ENCODE measurements at regions not wholly inside any gene's neighbourhood (a gene's known extent, or its start where the extent isn't known, plus 50 kb on each side); places are given as distances from the start of the nearest gene placed in this dataset.

DNA sequence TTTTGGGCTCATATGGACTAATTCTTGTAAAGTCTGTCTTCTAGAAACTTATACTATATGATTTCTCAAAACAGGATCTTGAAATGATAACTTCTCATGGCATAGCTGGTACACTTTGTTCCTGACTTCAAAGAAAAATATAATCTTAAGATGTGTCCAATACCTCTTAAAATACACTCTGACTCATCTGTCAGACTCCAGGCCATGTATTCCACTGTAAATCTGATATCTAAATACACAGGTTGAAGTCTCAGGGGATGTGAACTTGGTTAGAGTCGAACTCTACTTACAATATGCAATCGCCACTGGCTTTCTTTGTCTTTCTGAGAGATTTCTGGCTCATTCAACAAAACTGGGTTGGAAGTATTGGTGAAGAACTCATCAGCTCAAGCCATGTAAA lies 99.8 kb downstream of the LACC1 start:
- TF ChIP-seq, protein P1, sequence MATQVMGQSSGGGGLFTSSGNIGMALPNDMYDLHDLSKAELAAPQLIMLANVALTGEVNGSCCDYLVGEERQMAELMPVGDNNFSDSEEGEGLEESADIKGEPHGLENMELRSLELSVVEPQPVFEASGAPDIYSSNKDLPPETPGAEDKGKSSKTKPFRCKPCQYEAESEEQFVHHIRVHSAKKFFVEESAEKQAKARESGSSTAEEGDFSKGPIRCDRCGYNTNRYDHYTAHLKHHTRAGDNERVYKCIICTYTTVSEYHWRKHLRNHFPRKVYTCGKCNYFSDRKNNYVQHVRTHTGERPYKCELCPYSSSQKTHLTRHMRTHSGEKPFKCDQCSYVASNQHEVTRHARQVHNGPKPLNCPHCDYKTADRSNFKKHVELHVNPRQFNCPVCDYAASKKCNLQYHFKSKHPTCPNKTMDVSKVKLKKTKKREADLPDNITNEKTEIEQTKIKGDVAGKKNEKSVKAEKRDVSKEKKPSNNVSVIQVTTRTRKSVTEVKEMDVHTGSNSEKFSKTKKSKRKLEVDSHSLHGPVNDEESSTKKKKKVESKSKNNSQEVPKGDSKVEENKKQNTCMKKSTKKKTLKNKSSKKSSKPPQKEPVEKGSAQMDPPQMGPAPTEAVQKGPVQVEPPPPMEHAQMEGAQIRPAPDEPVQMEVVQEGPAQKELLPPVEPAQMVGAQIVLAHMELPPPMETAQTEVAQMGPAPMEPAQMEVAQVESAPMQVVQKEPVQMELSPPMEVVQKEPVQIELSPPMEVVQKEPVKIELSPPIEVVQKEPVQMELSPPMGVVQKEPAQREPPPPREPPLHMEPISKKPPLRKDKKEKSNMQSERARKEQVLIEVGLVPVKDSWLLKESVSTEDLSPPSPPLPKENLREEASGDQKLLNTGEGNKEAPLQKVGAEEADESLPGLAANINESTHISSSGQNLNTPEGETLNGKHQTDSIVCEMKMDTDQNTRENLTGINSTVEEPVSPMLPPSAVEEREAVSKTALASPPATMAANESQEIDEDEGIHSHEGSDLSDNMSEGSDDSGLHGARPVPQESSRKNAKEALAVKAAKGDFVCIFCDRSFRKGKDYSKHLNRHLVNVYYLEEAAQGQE (IDR thresholded peaks at IDR 0.05; ENCODE audit: insufficient read depth in 1 of 2, low read depth in 2 of 2, low read length in 2 of 2): no peak
- TF ChIP-seq POLR2AphosphoS5 (IDR thresholded peaks at IDR 0.05; ENCODE audit: low read depth, low read length): no peak
- no peak for TF ChIP-seq FOXP2 (optimal IDR thresholded peaks at IDR 0.05; ENCODE audit: borderline replicate concordance, extremely low read depth, extremely low read length, insufficient read depth)
- TF ChIP-seq TAF1 (IDR thresholded peaks at IDR 0.05; ENCODE audit: borderline replicate concordance, insufficient read depth, low read length): no peak
- no peak for TF ChIP-seq SIN3A (IDR thresholded peaks at IDR 0.05; ENCODE audit: borderline replicate concordance, insufficient read depth, low read length)

DNA sequence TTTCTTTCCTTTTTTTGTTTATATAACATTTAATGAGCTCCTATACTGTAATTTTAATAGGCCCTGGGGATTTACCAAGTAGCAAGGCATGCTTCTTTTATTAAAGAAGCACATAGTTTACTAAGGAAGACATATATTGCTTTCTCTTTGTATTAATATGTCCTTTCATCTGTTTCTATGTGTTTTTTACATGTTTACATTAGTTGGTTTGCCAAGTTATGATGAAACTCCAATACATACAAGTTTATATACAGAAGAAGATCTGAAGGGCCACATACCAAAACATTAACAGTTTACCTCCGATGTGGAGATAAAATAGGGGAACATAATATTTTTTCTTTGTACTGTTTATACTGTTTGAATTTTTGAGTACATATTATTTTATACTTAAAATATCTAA lies 100.9 kb downstream of the LACC1 start:
- TF ChIP-seq, protein P1 (IDR thresholded peaks at IDR 0.05; ENCODE audit: insufficient read depth in 1 of 2, low read depth in 2 of 2, low read length in 2 of 2): no peak
- TF ChIP-seq TAF1 (IDR thresholded peaks at IDR 0.05; ENCODE audit: borderline replicate concordance, insufficient read depth, low read length) (no peak), SIN3A (IDR thresholded peaks at IDR 0.05; ENCODE audit: borderline replicate concordance, insufficient read depth, low read length) (no peak), FOXP2 (optimal IDR thresholded peaks at IDR 0.05; ENCODE audit: borderline replicate concordance, extremely low read depth, extremely low read length, insufficient read depth) (no peak), POLR2AphosphoS5 (IDR thresholded peaks at IDR 0.05; ENCODE audit: low read depth, low read length) (no peak)

DNA sequence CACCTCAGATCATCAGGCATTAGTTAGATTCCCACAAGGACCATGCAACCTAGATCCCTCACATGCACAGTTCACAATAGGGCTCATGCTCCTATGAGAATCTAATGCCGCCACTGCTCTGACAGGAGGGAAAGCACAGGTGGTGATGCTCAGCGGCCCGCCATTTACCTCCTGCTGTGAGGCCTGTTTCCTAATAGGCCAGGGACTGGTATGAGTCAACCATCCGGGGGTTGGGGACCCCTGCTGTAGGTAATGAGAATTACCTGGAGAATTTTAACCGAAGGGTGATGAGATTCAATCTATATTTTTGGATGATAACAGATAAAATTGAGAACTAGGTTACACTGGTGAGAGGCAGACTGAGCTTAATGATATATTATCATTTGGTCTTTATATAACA lies 101.4 kb downstream of the LACC1 start:
- TF ChIP-seq TAF1 (IDR thresholded peaks at IDR 0.05; ENCODE audit: borderline replicate concordance, insufficient read depth, low read length) (no peak), SIN3A (IDR thresholded peaks at IDR 0.05; ENCODE audit: borderline replicate concordance, insufficient read depth, low read length) (no peak), FOXP2 (optimal IDR thresholded peaks at IDR 0.05; ENCODE audit: borderline replicate concordance, extremely low read depth, extremely low read length, insufficient read depth) (no peak), POLR2AphosphoS5 (IDR thresholded peaks at IDR 0.05; ENCODE audit: low read depth, low read length) (no peak)
- TF ChIP-seq, protein P1 (IDR thresholded peaks at IDR 0.05; ENCODE audit: insufficient read depth in 1 of 2, low read depth in 2 of 2, low read length in 2 of 2): no peak

DNA sequence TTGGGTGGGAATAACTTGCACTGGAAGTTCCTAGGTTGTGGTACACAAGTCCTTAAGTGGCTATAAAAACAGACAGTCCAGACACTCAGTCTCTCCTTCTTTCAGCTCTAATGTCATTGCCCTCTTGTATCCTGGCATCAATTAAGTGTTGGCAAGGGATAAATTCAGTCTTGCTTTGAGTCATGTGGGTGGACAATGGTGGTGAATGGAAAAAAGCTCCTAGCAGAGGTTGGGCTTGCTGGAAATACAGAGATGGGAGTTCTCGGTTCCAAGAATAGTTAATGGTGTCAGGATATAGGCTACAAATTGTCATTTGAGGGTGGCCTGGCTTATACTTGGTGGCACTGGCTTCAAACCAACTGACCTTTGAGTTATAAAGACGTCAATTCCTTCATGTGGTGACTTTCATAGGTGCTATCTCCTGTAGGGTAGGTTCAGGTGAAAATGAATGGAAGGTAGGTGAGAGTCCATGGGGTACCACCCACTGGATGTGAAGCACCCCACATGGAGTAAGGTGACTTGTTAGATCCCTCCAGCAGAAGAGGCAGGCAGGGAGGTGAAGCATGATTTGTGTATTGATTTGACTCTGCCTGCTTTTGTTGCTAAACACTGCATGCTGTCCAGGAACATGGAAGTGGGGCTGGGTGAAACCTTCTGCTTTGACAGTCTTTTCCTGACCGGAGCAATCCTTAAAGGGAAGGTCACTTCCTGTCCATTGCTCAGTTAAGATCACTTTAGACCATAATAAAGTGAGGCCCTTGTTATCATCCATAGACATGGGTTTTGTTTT lies 102.0 kb downstream of the LACC1 start:
- TF ChIP-seq TAF1 (IDR thresholded peaks at IDR 0.05; ENCODE audit: borderline replicate concordance, insufficient read depth, low read length) (no peak), FOXP2 (optimal IDR thresholded peaks at IDR 0.05; ENCODE audit: borderline replicate concordance, extremely low read depth, extremely low read length, insufficient read depth) (no peak), SIN3A (IDR thresholded peaks at IDR 0.05; ENCODE audit: borderline replicate concordance, insufficient read depth, low read length) (no peak), POLR2AphosphoS5 (IDR thresholded peaks at IDR 0.05; ENCODE audit: low read depth, low read length) (no peak)
- TF ChIP-seq, protein P1 (IDR thresholded peaks at IDR 0.05; ENCODE audit: insufficient read depth in 1 of 2, low read depth in 2 of 2, low read length in 2 of 2): no peak

Measured in PFSK-1 (cell line).